ENCODE measurements at regions not wholly inside any gene's neighbourhood (a gene's known extent, or its start where the extent isn't known, plus 50 kb on each side); places are given as distances from the start of the nearest gene placed in this dataset.

- TF ChIP-seq CTCF (IDR thresholded peaks at IDR 0.05) (no peak), ZFX (IDR thresholded peaks at IDR 0.05; ENCODE audit: borderline replicate concordance) (no peak)
Observed at GRCh38 chr7:18353339-18353738, 142.2 kb upstream of the HDAC9 start.

Measured in 22Rv1 (cell line).